ENCODE measurements at regions not wholly inside any gene's neighbourhood (a gene's known extent, or its start where the extent isn't known, plus 50 kb on each side); places are given as distances from the start of the nearest gene placed in this dataset.
"Not testable (repeated sequence)": the region's sequence is repeated elsewhere in the genome, so short reads cannot be mapped to it uniquely, and the experiment has no call there.

- Histone ChIP-seq H3K4me3 (ENCODE audit: low read depth in 1 of 2, low read length in 2 of 2) (no peak overlapping the region), H3K27me3 (ENCODE audit: control insufficient read depth in 1 of 2, insufficient read depth in 2 of 2, low read length in 2 of 2) (no peaks in the 10 kb centered on the region), H3K27ac (ENCODE audit: low read depth in 2 of 2, low read length in 1 of 2) (no peak overlapping the region), H3K4me1 (ENCODE audit: control insufficient read depth in 2 of 2, insufficient read depth in 2 of 2, low read length in 1 of 2) (no peaks in the 10 kb centered on the region), H3K36me3 (ENCODE audit: control insufficient read depth in 2 of 2, insufficient read depth in 2 of 2, low read length in 1 of 2) (no peaks in the 10 kb centered on the region), H3K9me3 (ENCODE audit: control insufficient read depth in 2 of 2, insufficient read depth in 1 of 2, low read depth in 1 of 2, low read length in 1 of 2) (no peaks in the 10 kb centered on the region)
- 63 to 73% methylated on average over 6 of the region's 6 CpGs for WGBS, 2 donors
Measured at GRCh38 chr12:127594351-127594970, 672.5 kb upstream of the TMEM132C start.

GRCh38 chr12:127595506-127595905, 671.5 kb upstream of the TMEM132C start:
- Histone ChIP-seq H3K9me3 (ENCODE audit: control insufficient read depth in 2 of 2, insufficient read depth in 1 of 2, low read depth in 1 of 2, low read length in 1 of 2) (no peaks in the 10 kb centered on the region), H3K27ac (ENCODE audit: low read depth in 2 of 2, low read length in 1 of 2) (no peak overlapping the region), H3K4me3 (ENCODE audit: low read depth in 1 of 2, low read length in 2 of 2) (no peak overlapping the region), H3K36me3 (ENCODE audit: control insufficient read depth in 2 of 2, insufficient read depth in 2 of 2, low read length in 1 of 2) (no peaks in the 10 kb centered on the region), H3K4me1 (ENCODE audit: control insufficient read depth in 2 of 2, insufficient read depth in 2 of 2, low read length in 1 of 2) (no peaks in the 10 kb centered on the region), H3K27me3 (ENCODE audit: control insufficient read depth in 1 of 2, insufficient read depth in 2 of 2, low read length in 2 of 2) (no peaks in the 10 kb centered on the region)
- WGBS, 2 donors = 75 to 78% methylated on average over 4 of the region's 4 CpGs

GRCh38 chr12:127596891-127597290, 670.1 kb upstream of the TMEM132C start:
- Histone ChIP-seq H3K4me3 (ENCODE audit: low read depth in 1 of 2, low read length in 2 of 2) (no peak overlapping the region), H3K27me3 (ENCODE audit: control insufficient read depth in 1 of 2, insufficient read depth in 2 of 2, low read length in 2 of 2) (no peaks in the 10 kb centered on the region), H3K36me3 (ENCODE audit: control insufficient read depth in 2 of 2, insufficient read depth in 2 of 2, low read length in 1 of 2) (no peaks in the 10 kb centered on the region), H3K9me3 (ENCODE audit: control insufficient read depth in 2 of 2, insufficient read depth in 1 of 2, low read depth in 1 of 2, low read length in 1 of 2) (no peaks in the 10 kb centered on the region), H3K4me1 (ENCODE audit: control insufficient read depth in 2 of 2, insufficient read depth in 2 of 2, low read length in 1 of 2) (no peaks in the 10 kb centered on the region), H3K27ac (ENCODE audit: low read depth in 2 of 2, low read length in 1 of 2) (no peak overlapping the region)
- WGBS, 2 donors = 92% methylated on average over 4 of the region's 4 CpGs

GRCh38 chr12:127599436-127599835, 667.5 kb upstream of the TMEM132C start:
- WGBS, 2 donors = 68 to 74% methylated on average over 7 of the region's 7 CpGs
- no peaks in the 10 kb centered on the region for H3K4me1 ChIP-seq (ENCODE audit: control insufficient read depth in 2 of 2, insufficient read depth in 2 of 2, low read length in 1 of 2)
- H3K9me3 ChIP-seq (ENCODE audit: control insufficient read depth in 2 of 2, insufficient read depth in 1 of 2, low read depth in 1 of 2, low read length in 1 of 2) = no peaks in the 10 kb centered on the region
- H3K4me3 ChIP-seq (ENCODE audit: low read depth in 1 of 2, low read length in 2 of 2) = no peak overlapping the region
- H3K27ac ChIP-seq (ENCODE audit: low read depth in 2 of 2, low read length in 1 of 2) = no peak overlapping the region
- H3K27me3 ChIP-seq (ENCODE audit: control insufficient read depth in 1 of 2, insufficient read depth in 2 of 2, low read length in 2 of 2) = no peaks in the 10 kb centered on the region
- no peaks in the 10 kb centered on the region for H3K36me3 ChIP-seq (ENCODE audit: control insufficient read depth in 2 of 2, insufficient read depth in 2 of 2, low read length in 1 of 2)

DNA sequence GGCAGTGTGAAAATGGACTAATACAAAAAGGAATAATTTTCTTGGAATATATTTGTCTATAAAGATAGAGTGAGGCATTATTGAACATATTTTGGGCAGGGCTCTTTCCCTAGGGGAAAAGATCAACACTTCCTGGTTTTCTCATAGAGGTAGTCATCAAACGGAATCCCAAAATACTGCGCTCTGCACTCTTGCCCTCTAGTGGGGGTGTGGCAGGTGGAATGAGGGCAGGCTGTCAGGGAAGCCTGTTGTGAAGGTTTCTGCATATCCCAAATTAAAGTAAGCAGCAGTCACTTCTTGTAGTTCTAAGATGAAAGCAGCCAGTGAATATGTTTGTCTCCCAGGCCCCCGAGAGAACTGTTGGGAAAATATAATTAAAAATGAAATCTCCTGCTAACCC, 666.8 kb upstream of the TMEM132C start:
- H3K4me3 ChIP-seq (ENCODE audit: low read depth in 1 of 2, low read length in 2 of 2) = no peak overlapping the region
- no peaks in the 10 kb centered on the region for H3K9me3 ChIP-seq (ENCODE audit: control insufficient read depth in 2 of 2, insufficient read depth in 1 of 2, low read depth in 1 of 2, low read length in 1 of 2)
- 73 to 76% methylated on average over 3 of the region's 3 CpGs for WGBS, 2 donors
- H3K27me3 ChIP-seq (ENCODE audit: control insufficient read depth in 1 of 2, insufficient read depth in 2 of 2, low read length in 2 of 2) = no peaks in the 10 kb centered on the region
- H3K4me1 ChIP-seq (ENCODE audit: control insufficient read depth in 2 of 2, insufficient read depth in 2 of 2, low read length in 1 of 2) = no peaks in the 10 kb centered on the region
- no peak overlapping the region for H3K27ac ChIP-seq (ENCODE audit: low read depth in 2 of 2, low read length in 1 of 2)
- H3K36me3 ChIP-seq (ENCODE audit: control insufficient read depth in 2 of 2, insufficient read depth in 2 of 2, low read length in 1 of 2) = no peaks in the 10 kb centered on the region

GRCh38 chr12:127606476-127607015, 660.4 kb upstream of the TMEM132C start:
- Histone ChIP-seq H3K36me3 (ENCODE audit: control insufficient read depth in 2 of 2, insufficient read depth in 2 of 2, low read length in 1 of 2) (no peaks in the 10 kb centered on the region), H3K27ac (ENCODE audit: low read depth in 2 of 2, low read length in 1 of 2) (no peak overlapping the region), H3K4me3 (ENCODE audit: low read depth in 1 of 2, low read length in 2 of 2) (no peak overlapping the region), H3K9me3 (ENCODE audit: control insufficient read depth in 2 of 2, insufficient read depth in 1 of 2, low read depth in 1 of 2, low read length in 1 of 2) (no peaks in the 10 kb centered on the region), H3K27me3 (ENCODE audit: control insufficient read depth in 1 of 2, insufficient read depth in 2 of 2, low read length in 2 of 2) (no peaks in the 10 kb centered on the region), H3K4me1 (ENCODE audit: control insufficient read depth in 2 of 2, insufficient read depth in 2 of 2, low read length in 1 of 2) (no peaks in the 10 kb centered on the region)
- WGBS, 2 donors = 95% methylated on average over 3 of the region's 3 CpGs

DNA sequence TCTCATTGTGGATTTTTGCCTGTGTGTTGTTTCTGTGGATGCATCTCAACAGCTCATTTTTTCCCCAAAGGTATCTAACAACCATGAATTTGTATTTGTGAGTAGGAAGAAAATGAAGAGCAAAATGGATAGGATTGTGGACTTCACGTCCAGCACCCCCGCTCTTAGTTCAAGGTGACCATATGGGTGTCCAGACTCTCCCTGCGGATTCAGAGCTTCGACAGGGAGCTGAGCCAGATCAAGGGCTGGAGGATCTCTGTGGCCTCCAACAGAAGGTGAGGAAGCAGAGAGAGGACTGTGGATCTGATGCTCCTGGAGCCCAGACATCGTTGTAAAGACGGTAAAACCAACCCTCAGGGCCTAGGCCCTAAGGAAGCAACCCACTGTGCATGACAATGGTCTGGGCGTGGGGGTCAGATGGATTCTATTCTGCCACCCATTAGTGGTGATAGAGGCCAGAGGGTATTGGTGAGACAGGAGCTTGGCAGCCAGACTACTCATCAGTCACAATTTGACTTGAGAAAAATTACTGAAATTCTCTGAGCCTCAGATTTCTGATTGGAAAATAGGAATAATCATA, 659.7 kb upstream of the TMEM132C start:
- no peaks in the 10 kb centered on the region for H3K36me3 ChIP-seq (ENCODE audit: control insufficient read depth in 2 of 2, insufficient read depth in 2 of 2, low read length in 1 of 2)
- no peak overlapping the region for H3K4me3 ChIP-seq (ENCODE audit: low read depth in 1 of 2, low read length in 2 of 2)
- no peaks in the 10 kb centered on the region for H3K27me3 ChIP-seq (ENCODE audit: control insufficient read depth in 1 of 2, insufficient read depth in 2 of 2, low read length in 2 of 2)
- H3K9me3 ChIP-seq (ENCODE audit: control insufficient read depth in 2 of 2, insufficient read depth in 1 of 2, low read depth in 1 of 2, low read length in 1 of 2) = no peaks in the 10 kb centered on the region
- no peak overlapping the region for H3K27ac ChIP-seq (ENCODE audit: low read depth in 2 of 2, low read length in 1 of 2)
- H3K4me1 ChIP-seq (ENCODE audit: control insufficient read depth in 2 of 2, insufficient read depth in 2 of 2, low read length in 1 of 2) = no peaks in the 10 kb centered on the region
- 81 to 82% methylated on average over 7 of the region's 7 CpGs for WGBS, 2 donors

DNA sequence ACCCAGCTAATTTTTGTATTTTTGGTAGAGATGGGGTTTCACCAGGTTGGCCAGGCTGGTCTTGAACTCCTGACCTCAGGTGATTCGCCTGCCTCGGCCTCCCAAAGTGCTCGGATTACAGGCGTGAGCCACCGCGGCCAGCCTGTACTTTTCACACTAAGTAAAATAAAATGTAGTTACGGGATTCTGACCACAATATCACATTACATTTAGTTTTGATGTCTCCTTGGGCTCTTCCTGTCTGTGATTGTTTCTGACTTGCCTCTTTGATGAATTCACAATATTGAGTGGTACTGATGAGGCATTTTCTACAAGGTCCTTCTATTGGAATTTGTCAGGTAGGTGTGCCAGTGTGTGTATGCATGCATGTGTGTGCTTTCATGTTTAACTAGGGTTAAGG, 658.6 kb upstream of the TMEM132C start:
- H3K9me3 ChIP-seq (ENCODE audit: control insufficient read depth in 2 of 2, insufficient read depth in 1 of 2, low read depth in 1 of 2, low read length in 1 of 2); H3K27me3 ChIP-seq (ENCODE audit: control insufficient read depth in 1 of 2, insufficient read depth in 2 of 2, low read length in 2 of 2); H3K36me3 ChIP-seq (ENCODE audit: control insufficient read depth in 2 of 2, insufficient read depth in 2 of 2, low read length in 1 of 2); H3K4me3 ChIP-seq (ENCODE audit: low read depth in 1 of 2, low read length in 2 of 2); H3K27ac ChIP-seq (ENCODE audit: low read depth in 2 of 2, low read length in 1 of 2); H3K4me1 ChIP-seq (ENCODE audit: control insufficient read depth in 2 of 2, insufficient read depth in 2 of 2, low read length in 1 of 2): not testable (repeated sequence)
- WGBS, 2 donors = 91 to 92% methylated on average over 7 of the region's 7 CpGs

DNA sequence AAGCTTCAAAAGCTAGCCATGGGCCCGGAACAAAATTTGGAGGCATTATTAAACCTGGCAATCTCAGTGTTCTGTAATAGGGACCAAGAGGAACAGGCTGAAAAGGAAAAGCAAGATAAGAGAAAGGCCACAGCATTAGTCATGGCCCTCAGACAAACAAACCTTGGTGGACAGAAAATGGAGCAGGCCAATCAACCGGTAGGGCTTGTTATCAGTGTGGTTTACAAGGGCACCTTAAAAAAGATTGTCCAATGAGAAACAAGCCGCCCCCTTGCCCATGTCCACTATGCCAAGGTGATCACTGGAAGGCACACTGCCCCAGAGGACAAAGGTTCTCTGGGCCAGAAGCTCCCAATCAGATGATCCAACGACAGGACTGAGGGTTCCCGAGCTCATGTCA, 653.9 kb upstream of the TMEM132C start:
- Histone ChIP-seq H3K9me3 (ENCODE audit: control insufficient read depth in 2 of 2, insufficient read depth in 1 of 2, low read depth in 1 of 2, low read length in 1 of 2) (no peaks in the 10 kb centered on the region), H3K4me3 (ENCODE audit: low read depth in 1 of 2, low read length in 2 of 2) (no peak overlapping the region), H3K27me3 (ENCODE audit: control insufficient read depth in 1 of 2, insufficient read depth in 2 of 2, low read length in 2 of 2) (no peaks in the 10 kb centered on the region), H3K27ac (ENCODE audit: low read depth in 2 of 2, low read length in 1 of 2) (no peak overlapping the region), H3K4me1 (ENCODE audit: control insufficient read depth in 2 of 2, insufficient read depth in 2 of 2, low read length in 1 of 2) (no peaks in the 10 kb centered on the region), H3K36me3 (ENCODE audit: control insufficient read depth in 2 of 2, insufficient read depth in 2 of 2, low read length in 1 of 2) (no peaks in the 10 kb centered on the region)
- 72 to 77% methylated on average over 5 of the region's 5 CpGs for WGBS, 2 donors
